ENCODE measurements at regions not wholly inside any gene's neighbourhood (a gene's known extent, or its start where the extent isn't known, plus 50 kb on each side); places are given as distances from the start of the nearest gene placed in this dataset.

DNA sequence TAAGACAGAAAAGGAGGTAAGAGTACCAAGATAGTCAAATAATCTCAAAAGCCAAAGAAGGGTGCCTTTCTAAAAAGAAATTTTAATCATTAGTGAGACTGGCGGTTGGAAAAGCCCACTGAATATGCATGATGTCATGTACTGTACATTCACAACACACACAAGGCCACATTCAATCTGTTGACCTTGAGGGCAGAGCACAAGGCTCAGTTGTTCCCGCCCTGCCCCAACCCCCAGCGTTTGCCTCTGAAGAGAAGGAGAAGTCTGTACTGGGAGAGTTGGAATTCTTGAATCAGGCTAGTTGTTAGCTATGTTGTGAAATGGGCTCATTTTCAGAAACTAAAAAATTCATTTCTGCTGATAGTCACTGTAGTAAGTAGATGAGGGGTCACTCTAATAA lies 50.2 kb upstream of the NID2 start:
- Mint-ChIP-seq H3K36me3 (ENCODE audit: low read depth) (no peaks in the 10 kb centered on the region), H3K9me3 (no peaks in the 10 kb centered on the region), H3K4me3 (no peak overlapping the region), H3K27ac (no peak overlapping the region), H3K27me3 (ENCODE audit: insufficient read depth) (peaks cover 2% of the 10 kb centered on the region), H3K4me1 (ENCODE audit: low read depth) (peaks cover 27% of the 10 kb centered on the region)
- DNase-seq: no peak
- TF ChIP-seq, protein P1, sequence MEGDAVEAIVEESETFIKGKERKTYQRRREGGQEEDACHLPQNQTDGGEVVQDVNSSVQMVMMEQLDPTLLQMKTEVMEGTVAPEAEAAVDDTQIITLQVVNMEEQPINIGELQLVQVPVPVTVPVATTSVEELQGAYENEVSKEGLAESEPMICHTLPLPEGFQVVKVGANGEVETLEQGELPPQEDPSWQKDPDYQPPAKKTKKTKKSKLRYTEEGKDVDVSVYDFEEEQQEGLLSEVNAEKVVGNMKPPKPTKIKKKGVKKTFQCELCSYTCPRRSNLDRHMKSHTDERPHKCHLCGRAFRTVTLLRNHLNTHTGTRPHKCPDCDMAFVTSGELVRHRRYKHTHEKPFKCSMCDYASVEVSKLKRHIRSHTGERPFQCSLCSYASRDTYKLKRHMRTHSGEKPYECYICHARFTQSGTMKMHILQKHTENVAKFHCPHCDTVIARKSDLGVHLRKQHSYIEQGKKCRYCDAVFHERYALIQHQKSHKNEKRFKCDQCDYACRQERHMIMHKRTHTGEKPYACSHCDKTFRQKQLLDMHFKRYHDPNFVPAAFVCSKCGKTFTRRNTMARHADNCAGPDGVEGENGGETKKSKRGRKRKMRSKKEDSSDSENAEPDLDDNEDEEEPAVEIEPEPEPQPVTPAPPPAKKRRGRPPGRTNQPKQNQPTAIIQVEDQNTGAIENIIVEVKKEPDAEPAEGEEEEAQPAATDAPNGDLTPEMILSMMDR (IDR thresholded peaks at IDR 0.05): no peak
